ENCODE measurements at regions not wholly inside any gene's neighbourhood (a gene's known extent, or its start where the extent isn't known, plus 50 kb on each side); places are given as distances from the start of the nearest gene placed in this dataset.

DNA sequence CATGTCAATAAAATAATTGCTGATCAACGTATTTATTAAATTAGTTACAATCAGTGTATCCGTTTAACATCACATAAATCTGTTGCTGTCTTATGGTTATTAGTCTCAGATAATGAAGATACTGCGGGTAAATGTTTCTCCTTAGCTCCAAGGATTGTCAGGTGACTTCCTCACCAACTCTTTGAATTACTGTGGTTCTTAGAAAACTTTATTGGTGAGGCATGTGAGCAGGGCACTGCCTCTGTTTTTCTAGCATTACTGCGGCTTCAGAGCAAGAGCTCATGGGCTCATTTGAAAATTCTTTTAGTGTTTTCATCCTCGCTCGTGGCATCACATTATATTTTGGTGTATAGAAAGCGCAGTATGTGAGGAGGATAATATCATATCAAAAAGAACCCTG lies 555.9 kb downstream of the LMO4 start:
- Mint-ChIP-seq H3K36me3 (ENCODE audit: low read depth) (no peaks in the 10 kb centered on the region), H3K27ac (no peak overlapping the region)
- TF ChIP-seq, protein P1, sequence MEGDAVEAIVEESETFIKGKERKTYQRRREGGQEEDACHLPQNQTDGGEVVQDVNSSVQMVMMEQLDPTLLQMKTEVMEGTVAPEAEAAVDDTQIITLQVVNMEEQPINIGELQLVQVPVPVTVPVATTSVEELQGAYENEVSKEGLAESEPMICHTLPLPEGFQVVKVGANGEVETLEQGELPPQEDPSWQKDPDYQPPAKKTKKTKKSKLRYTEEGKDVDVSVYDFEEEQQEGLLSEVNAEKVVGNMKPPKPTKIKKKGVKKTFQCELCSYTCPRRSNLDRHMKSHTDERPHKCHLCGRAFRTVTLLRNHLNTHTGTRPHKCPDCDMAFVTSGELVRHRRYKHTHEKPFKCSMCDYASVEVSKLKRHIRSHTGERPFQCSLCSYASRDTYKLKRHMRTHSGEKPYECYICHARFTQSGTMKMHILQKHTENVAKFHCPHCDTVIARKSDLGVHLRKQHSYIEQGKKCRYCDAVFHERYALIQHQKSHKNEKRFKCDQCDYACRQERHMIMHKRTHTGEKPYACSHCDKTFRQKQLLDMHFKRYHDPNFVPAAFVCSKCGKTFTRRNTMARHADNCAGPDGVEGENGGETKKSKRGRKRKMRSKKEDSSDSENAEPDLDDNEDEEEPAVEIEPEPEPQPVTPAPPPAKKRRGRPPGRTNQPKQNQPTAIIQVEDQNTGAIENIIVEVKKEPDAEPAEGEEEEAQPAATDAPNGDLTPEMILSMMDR (IDR thresholded peaks at IDR 0.05) = no peak

DNA sequence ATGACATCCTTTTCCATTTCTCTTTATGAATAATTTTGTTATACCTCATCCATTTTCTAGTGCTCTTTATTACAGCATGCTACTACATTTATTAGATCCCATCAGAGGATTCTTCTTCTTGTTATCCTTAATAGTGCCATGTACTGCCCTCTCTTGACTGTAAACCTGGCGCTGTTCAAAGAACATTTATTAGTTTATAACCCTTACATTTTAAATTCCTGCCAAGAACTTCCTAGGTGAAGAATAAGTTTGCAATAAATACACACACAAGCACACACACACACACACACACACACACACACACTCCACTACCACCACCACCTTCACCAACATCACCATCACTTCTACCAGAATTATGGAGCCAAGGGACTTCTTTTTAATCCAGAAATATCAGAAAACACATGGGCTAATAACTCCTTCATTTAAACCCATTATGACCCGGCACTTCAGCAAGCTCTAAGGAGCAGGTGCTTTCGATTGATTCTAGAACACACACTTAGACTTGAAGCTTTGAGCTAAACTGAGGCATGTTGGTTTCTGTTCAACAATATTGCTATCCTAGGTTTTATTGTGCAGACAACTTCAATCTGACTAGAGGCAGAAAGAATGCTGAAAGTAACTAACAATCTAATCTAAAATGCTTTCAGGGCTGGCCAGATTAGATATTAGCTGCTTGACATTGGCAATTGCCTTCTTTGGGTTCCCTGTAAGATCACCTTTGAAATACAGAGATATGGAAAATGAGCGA lies 556.8 kb downstream of the LMO4 start:
- TF ChIP-seq, protein P1 (IDR thresholded peaks at IDR 0.05) = no peak
- no peak overlapping the region for H3K4me3 Mint-ChIP-seq
- H3K27ac Mint-ChIP-seq = no peak overlapping the region
- peaks cover 3% of the 10 kb centered on the region for H3K27me3 Mint-ChIP-seq (ENCODE audit: low read depth, poor library complexity)
- DNase-seq = no peak
- H3K9me3 Mint-ChIP-seq = peaks cover 8% of the 10 kb centered on the region
- H3K36me3 Mint-ChIP-seq (ENCODE audit: low read depth) = no peaks in the 10 kb centered on the region
- peaks cover 34% of the 10 kb centered on the region for H3K4me1 Mint-ChIP-seq

More for the DNA sequence above, 555.9 kb downstream of the LMO4 start:
- H3K9me3 Mint-ChIP-seq = peaks cover 8% of the 10 kb centered on the region
- H3K4me1 Mint-ChIP-seq = peaks cover 34% of the 10 kb centered on the region
- no peak for DNase-seq
- peaks cover 3% of the 10 kb centered on the region for H3K27me3 Mint-ChIP-seq (ENCODE audit: low read depth, poor library complexity)
- no peak overlapping the region for H3K4me3 Mint-ChIP-seq

DNA sequence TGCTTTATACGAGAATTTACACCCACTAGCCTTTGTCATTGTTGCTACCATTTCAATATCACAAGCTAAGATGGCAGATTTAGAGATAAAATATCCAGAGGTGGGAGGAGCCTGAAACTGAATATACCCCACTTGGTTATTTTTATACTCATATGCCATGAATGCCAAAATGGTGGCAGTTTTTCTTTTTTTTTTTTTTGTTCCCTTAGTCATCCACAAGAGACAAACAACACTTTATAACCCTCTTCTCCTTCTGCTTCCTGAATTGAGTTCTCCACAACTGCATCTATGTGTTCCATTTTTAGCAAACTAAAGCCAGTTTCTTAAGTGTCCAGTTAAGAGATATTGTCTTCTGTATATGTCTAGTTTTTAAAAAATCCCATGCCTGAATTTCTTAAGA lies 558.4 kb downstream of the LMO4 start:
- no peak for DNase-seq
- no peak overlapping the region for H3K4me3 Mint-ChIP-seq
- TF ChIP-seq, protein P1 (IDR thresholded peaks at IDR 0.05) = no peak
- peaks cover 34% of the 10 kb centered on the region for H3K4me1 Mint-ChIP-seq
- H3K36me3 Mint-ChIP-seq (ENCODE audit: low read depth) = no peaks in the 10 kb centered on the region
- H3K9me3 Mint-ChIP-seq = peaks cover 7% of the 10 kb centered on the region
- no peaks in the 10 kb centered on the region for H3K27me3 Mint-ChIP-seq (ENCODE audit: low read depth, poor library complexity)
- H3K27ac Mint-ChIP-seq = no peak overlapping the region

DNA sequence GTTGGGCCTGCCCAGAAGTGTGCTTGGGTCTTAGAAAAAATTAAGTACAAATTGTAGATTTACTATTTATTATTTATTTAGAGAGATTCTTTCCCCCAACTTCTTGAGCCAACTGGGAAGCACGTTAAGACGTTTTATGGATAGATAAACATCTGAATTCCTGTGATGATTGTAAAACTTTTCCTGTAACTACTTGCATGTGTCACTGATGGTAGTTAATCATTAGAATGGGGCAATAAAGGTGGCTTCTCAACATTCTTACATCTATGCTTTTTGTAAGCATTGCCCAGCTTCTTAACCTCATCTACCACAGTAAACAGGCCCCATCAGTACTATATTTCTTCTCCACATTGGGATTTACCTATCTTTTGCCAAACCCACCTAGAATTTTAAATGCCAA lies 559.8 kb downstream of the LMO4 start:
- no peak overlapping the region for H3K27ac Mint-ChIP-seq
- H3K4me3 Mint-ChIP-seq = no peak overlapping the region
- no peaks in the 10 kb centered on the region for H3K36me3 Mint-ChIP-seq (ENCODE audit: low read depth)
- H3K9me3 Mint-ChIP-seq = peaks cover 7% of the 10 kb centered on the region
- DNase-seq = no peak
- H3K27me3 Mint-ChIP-seq (ENCODE audit: low read depth, poor library complexity) = no peaks in the 10 kb centered on the region
- peaks cover 33% of the 10 kb centered on the region for H3K4me1 Mint-ChIP-seq
- TF ChIP-seq, protein P1 (IDR thresholded peaks at IDR 0.05) = no peak

DNA sequence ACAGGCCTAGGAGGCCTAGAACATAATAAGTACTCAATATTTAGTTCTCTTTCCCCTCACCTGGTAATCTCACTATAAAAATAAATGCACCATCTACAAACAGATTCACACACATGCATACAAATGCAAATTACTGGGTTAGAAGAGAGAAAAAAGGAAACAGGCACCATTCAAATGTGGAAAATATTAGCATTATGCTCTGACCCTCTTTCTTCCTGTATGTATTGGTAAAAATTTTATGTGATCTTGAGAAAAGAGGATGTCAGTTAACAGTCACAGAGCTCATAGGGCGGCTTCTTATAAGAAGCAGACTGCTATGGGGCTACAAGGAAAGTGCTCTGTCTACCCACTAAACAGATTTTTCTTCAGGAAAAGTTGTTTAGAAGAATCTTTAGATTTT lies 565.4 kb downstream of the LMO4 start:
- TF ChIP-seq, protein P1 (IDR thresholded peaks at IDR 0.05) = no peak

DNA sequence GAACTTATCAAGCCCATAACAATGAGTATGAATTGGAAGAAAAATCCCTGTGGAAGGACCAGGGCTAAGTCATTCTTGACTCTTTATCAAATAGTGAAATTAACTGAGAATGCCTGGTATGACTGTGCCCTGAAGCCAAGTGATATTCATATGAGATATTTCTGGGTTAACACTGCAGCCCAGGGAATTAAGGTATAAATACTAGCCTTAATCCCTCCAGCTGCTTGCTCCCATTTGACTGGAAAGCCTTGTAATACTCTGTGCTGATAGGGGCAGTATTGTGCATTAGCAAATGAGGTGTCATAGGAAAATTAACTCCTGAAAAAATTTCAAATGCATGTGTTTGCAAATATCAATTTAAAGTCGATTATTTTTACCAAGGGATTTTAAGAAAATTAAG lies 568.8 kb downstream of the LMO4 start:
- no peaks in the 10 kb centered on the region for H3K4me1 Mint-ChIP-seq
- H3K27ac Mint-ChIP-seq = no peak overlapping the region
- H3K4me3 Mint-ChIP-seq = no peak overlapping the region
- H3K36me3 Mint-ChIP-seq (ENCODE audit: low read depth) = no peaks in the 10 kb centered on the region
- DNase-seq = no peak
- H3K9me3 Mint-ChIP-seq = no peaks in the 10 kb centered on the region
- TF ChIP-seq, protein P1 (IDR thresholded peaks at IDR 0.05) = no peak
- peaks cover 4% of the 10 kb centered on the region for H3K27me3 Mint-ChIP-seq (ENCODE audit: low read depth, poor library complexity)

More for the DNA sequence above, 565.4 kb downstream of the LMO4 start:
- Mint-ChIP-seq H3K27me3 (ENCODE audit: low read depth, poor library complexity) (no peaks in the 10 kb centered on the region), H3K4me1 (no peaks in the 10 kb centered on the region), H3K4me3 (no peak overlapping the region), H3K36me3 (ENCODE audit: low read depth) (no peaks in the 10 kb centered on the region), H3K9me3 (peaks cover 4% of the 10 kb centered on the region), H3K27ac (no peak overlapping the region)
- no peak for DNase-seq
